Loucy (cell line): ENCODE measurements at regions not wholly inside any gene's neighbourhood (a gene's known extent, or its start where the extent isn't known, plus 50 kb on each side); places are given as distances from the start of the nearest gene placed in this dataset.

Experiments
- H2AFZ ChIP-seq: fragments of 200-600 bp; sonication (generic); 2 replicates; pipeline ENCODE4 v1.6.0; 2016; ENCODE audit warnings: antibody characterized with exemption, mild to moderate bottlenecking, low read length, moderate library complexity
- H3F3A ChIP-seq: fragments of 200-600 bp; 2 replicates; pipeline ENCODE4 v1.6.0; 2016; ENCODE audit warnings: antibody characterized with exemption, low read depth, mild to moderate bottlenecking
- H3K27me3 ChIP-seq: fragments of 200-600 bp; sonication (generic); 2 replicates; pipeline ENCODE4 v1.6.1; 2014; ENCODE audit warnings: low read length, mild to moderate bottlenecking; ENCODE audit not compliant: insufficient read depth, poor library complexity, severe bottlenecking
- H3K36me3 ChIP-seq: fragments of 200-600 bp; sonication (generic); 2 replicates; pipeline ENCODE4 v1.6.1; 2016; ENCODE audit warnings: low read length; ENCODE audit not compliant: insufficient read depth
- H3K4me1 ChIP-seq: fragments of 200-600 bp; sonication (generic); 2 replicates; pipeline ENCODE4 v1.5.1; 2014; ENCODE audit warnings: low read length, mild to moderate bottlenecking; ENCODE audit not compliant: insufficient read depth, poor library complexity, severe bottlenecking
- H3K4me2 ChIP-seq: fragments of 200-600 bp; sonication (generic); 2 replicates; pipeline ENCODE4 v1.6.0; 2014; ENCODE audit warnings: antibody characterized with exemption, low read length, low read depth, mild to moderate bottlenecking; ENCODE audit not compliant: poor library complexity, severe bottlenecking
- H3K4me3 ChIP-seq: fragments of 200-600 bp; sonication (generic); 2 replicates; pipeline ENCODE4 v1.5.1; 2014; ENCODE audit warnings: low read length, mild to moderate bottlenecking, mixed read lengths; ENCODE audit not compliant: poor library complexity, severe bottlenecking
- H3K79me2 ChIP-seq: fragments of 200-600 bp; sonication (generic); 2 replicates; pipeline ENCODE4 v1.6.1; 2014; ENCODE audit warnings: low read length; ENCODE audit not compliant: insufficient read depth
- H3K9ac ChIP-seq: fragments of 200-600 bp; sonication (generic); 2 replicates; pipeline ENCODE4 v1.6.0; 2014; ENCODE audit warnings: mild to moderate bottlenecking, low read depth, low read length, moderate library complexity; ENCODE audit not compliant: poor library complexity, severe bottlenecking
- H3K9me2 ChIP-seq: fragments of 200-600 bp; sonication (generic); replicated peaks from 2 replicates; pipeline ENCODE4 v1.6.1; 2016; ENCODE audit warnings: low read depth, low read length, mixed read lengths
- H3K9me3 ChIP-seq: fragments of 200-600 bp; sonication (generic); 2 replicates; pipeline ENCODE4 v1.6.1; 2014; ENCODE audit warnings: mild to moderate bottlenecking, antibody characterized with exemption, low read length, low read depth; ENCODE audit not compliant: insufficient read depth
- H4K20me1 ChIP-seq: fragments of 200-600 bp; sonication (generic); 2 replicates; pipeline ENCODE4 v1.6.0; 2014; ENCODE audit warnings: antibody characterized with exemption, low read length, mild to moderate bottlenecking; ENCODE audit not compliant: insufficient read depth, poor library complexity, severe bottlenecking
- CTCF ChIP-seq: fragments of 200-600 bp; sonication (generic); conservative IDR thresholded peaks from 2 replicates; pipeline ENCODE4 v1.5.1; 2014; ENCODE audit warnings: mild to moderate bottlenecking, antibody characterized with exemption, low read length
- EZH2phosphoT487 ChIP-seq: fragments of 200-600 bp; IDR thresholded peaks from 2 replicates; pipeline ENCODE4 v1.6.1; 2018; ENCODE audit warnings: antibody characterized with exemption, mild to moderate bottlenecking, moderate library complexity, borderline replicate concordance

GRCh38 chr5:3933966-3934365 is 338.3 kb downstream of the IRX1 start:
- no peaks in the 10 kb centered on the region for H3K27me3 ChIP-seq
- H3K36me3 ChIP-seq, result no peaks in the 10 kb centered on the region
- H3K9me3 ChIP-seq, result peaks cover 4% of the 10 kb centered on the region; the same call in 1 of the 2 replicates
- no peak overlapping the region for H3K4me3 ChIP-seq
- no peaks in the 10 kb centered on the region for H3F3A ChIP-seq
- H3K4me1 ChIP-seq, result no peaks in the 10 kb centered on the region
- TF ChIP-seq CTCF (no peak), EZH2phosphoT487 (no peak)
- H3K9ac ChIP-seq, result no peak overlapping the region
- H4K20me1 ChIP-seq, result no peaks in the 10 kb centered on the region
- no peak overlapping the region for H2AFZ ChIP-seq
- no peaks in the 10 kb centered on the region for H3K9me2 ChIP-seq
- H3K79me2 ChIP-seq, result no peaks in the 10 kb centered on the region
- no peak overlapping the region for H3K4me2 ChIP-seq

DNA sequence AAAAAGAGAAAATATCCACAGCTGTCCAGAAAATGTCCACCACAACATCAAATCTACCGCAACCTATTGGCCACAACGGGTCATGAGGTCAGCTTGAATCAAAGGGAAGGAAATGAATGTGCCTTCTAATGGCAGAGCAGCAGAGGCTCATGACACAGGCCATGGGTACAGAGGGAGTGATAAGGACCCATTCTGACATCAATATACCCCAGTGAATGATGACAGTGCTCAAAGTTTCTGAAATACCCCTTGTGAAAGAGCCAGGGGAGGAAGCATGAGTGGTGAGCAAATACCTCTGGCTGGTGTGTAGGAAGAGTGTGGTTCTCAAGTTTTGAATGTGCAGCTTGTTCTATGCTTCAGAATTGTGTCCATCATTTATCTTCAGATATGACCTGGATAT is 348.2 kb downstream of the IRX1 start:
- Histone ChIP-seq H3K9me3 (no peaks in the 10 kb centered on the region), H3K27me3 (no peaks in the 10 kb centered on the region), H3K4me2 (no peak overlapping the region), H4K20me1 (no peaks in the 10 kb centered on the region), H3K4me1 (no peaks in the 10 kb centered on the region), H2AFZ (no peak overlapping the region), H3F3A (no peaks in the 10 kb centered on the region), H3K4me3 (no peak overlapping the region), H3K79me2 (no peaks in the 10 kb centered on the region), H3K9me2 (no peaks in the 10 kb centered on the region), H3K36me3 (no peaks in the 10 kb centered on the region), H3K9ac (no peak overlapping the region)
- no peak for TF ChIP-seq CTCF

DNA sequence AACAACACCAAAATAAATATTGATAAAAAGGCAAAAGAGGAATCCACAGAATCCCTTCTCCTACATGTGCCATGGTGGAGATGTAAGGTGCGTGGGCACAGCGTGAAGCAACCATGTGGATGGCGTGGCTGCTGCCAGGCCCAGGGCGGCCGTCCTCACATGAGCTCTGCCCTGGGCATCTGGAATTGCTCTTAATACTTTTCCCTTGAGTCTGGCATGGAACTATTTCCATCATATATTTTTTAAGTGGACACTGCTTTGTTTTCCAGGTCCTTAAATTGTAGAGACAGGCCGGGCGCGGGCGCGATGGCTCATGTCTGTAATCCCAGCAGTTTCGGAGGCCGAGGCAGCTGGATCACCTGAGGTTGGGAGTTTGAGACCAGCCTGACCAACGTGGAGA is 349.3 kb downstream of the IRX1 start:
- TF ChIP-seq CTCF (no peak), EZH2phosphoT487 (no peak)
- Histone ChIP-seq H2AFZ (no peak overlapping the region), H3K4me2 (no peak overlapping the region)

More for the DNA sequence above, 349.3 kb downstream of the IRX1 start:
- H4K20me1 ChIP-seq, result no peaks in the 10 kb centered on the region
- no peaks in the 10 kb centered on the region for H3F3A ChIP-seq
- H3K4me3 ChIP-seq, result no peak overlapping the region
- H3K79me2 ChIP-seq, result no peaks in the 10 kb centered on the region
- H3K4me1 ChIP-seq, result no peaks in the 10 kb centered on the region
- no peak overlapping the region for H3K9ac ChIP-seq
- H3K9me2 ChIP-seq, result no peaks in the 10 kb centered on the region
- no peaks in the 10 kb centered on the region for H3K36me3 ChIP-seq
- no peaks in the 10 kb centered on the region for H3K27me3 ChIP-seq
- no peaks in the 10 kb centered on the region for H3K9me3 ChIP-seq
